Gastroesophageal sphincter (tissue), 4 donors: ENCODE measurements at regions not wholly inside any gene's neighbourhood (a gene's known extent, or its start where the extent isn't known, plus 50 kb on each side); places are given as distances from the start of the nearest gene placed in this dataset.

Experiments used
- ATAC-seq: fragments of 150-250 bp; one replicate; pipeline ENCODE4 v1.9.1; 2016; ENCODE audit warnings: mild to moderate bottlenecking, moderate library complexity
- H3K27ac ChIP-seq, 4 donors: fragments of 200-600 bp; sonication (generic) in 3 of 4; 1 replicate in 3 of 4; 2 replicates in 1 of 4; pipeline ENCODE4 v1.5.1; 2016 to 2019
- H3K27me3 ChIP-seq: fragments of 200-600 bp; sonication (generic); one replicate; pipeline ENCODE4 v1.5.1; 2019
- H3K36me3 ChIP-seq, 2 donors: fragments of 200-600 bp; sonication (generic); one replicate each; pipeline ENCODE4 v1.5.1; 2019; ENCODE audit warnings: control low read depth in 1 of 2
- H3K4me1 ChIP-seq, 3 donors: fragments of 200-600 bp; sonication (generic); 1 replicate in 2 of 3; 2 replicates in 1 of 3; pipeline ENCODE4 v1.5.1; 2016 to 2019; ENCODE audit warnings: control low read depth in 2 of 3
- H3K4me3 ChIP-seq, 2 donors: fragments of 200-600 bp; sonication (generic); one replicate each; pipeline ENCODE4 v1.5.1; 2019; ENCODE audit warnings: mild to moderate bottlenecking in 1 of 2, moderate library complexity in 1 of 2
- H3K9me3 ChIP-seq, 3 donors: fragments of 200-600 bp; sonication (generic); one replicate each; pipeline ENCODE4 v1.5.1; 2017 to 2019; ENCODE audit warnings: control low read depth in 2 of 3
- CTCF ChIP-seq, 4 experiments: fragments of 200-600 bp in 2 of 4; fragments of 450-650 bp in 2 of 4; sonication (generic) in 1 of 4; IDR thresholded peaks; one replicate each; pipeline ENCODE4 v1.5.1; 2017 to 2019; ENCODE audit warnings: antibody characterized with exemption in 4 of 4, mild to moderate bottlenecking in 2 of 4, moderate library complexity in 2 of 4
- EP300 ChIP-seq: sonication (generic); formaldehyde crosslinking; IDR thresholded peaks from one replicate; pipeline ENCODE4 v1.6.1; 2017; ENCODE audit warnings: antibody characterized with exemption, mild to moderate bottlenecking
- POLR2A ChIP-seq, 2 donors: fragments of 450-650 bp; IDR thresholded peaks; one replicate each; pipeline ENCODE4 v1.6.1; 2017; ENCODE audit warnings: antibody characterized with exemption in 2 of 2, mild to moderate bottlenecking in 2 of 2, moderate library complexity in 1 of 2
- POLR2AphosphoS5 ChIP-seq: sonication (generic); formaldehyde crosslinking; IDR thresholded peaks from one replicate; pipeline ENCODE4 v1.6.1; 2017; ENCODE audit warnings: antibody characterized with exemption
- WGBS, 2 donors: methylation state at CpG; one replicate each; pipeline ENCODE4 v1.1.5; 2018; ENCODE audit warnings: low coverage in 1 of 2; 5-methylcytosine and 5-hydroxymethylcytosine counted together

DNA sequence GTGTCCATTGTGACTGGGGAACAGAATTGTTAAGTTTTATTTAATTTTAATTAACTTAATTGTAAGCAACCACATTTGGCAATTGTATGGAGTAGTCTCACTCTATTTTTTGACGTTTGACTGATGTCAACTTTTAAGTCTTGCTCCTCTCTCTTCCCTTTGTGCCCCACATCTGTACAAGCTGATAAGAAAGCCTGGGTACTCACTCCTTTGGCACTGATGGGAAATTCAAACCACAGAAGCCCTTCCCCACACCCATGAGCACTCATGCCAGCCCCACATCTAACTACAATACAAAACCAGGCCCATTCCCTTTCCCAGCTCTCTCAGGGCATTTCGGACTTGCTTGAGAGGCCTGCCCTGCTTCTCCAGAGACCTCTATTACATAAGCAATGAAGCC lies 451.5 kb upstream of the KIF2A start:
- Histone ChIP-seq H3K4me3 (no peak overlapping the region), H3K36me3 (no peaks in the 10 kb centered on the region), H3K27me3 (no peaks in the 10 kb centered on the region), H3K4me1 (no peaks in the 10 kb centered on the region), H3K9me3 (peaks cover 0 to 18% (median 0%) of the 10 kb centered on the region in 3 donors), H3K27ac (no peak overlapping the region)
- WGBS, 2 donors = 60 to 89% methylated on average over 1 to 2 of the region's 2 CpGs
- TF ChIP-seq CTCF (IDR thresholded peaks at IDR 0.05) (no peak), POLR2AphosphoS5 (no peak)
- no peak for ATAC-seq

DNA sequence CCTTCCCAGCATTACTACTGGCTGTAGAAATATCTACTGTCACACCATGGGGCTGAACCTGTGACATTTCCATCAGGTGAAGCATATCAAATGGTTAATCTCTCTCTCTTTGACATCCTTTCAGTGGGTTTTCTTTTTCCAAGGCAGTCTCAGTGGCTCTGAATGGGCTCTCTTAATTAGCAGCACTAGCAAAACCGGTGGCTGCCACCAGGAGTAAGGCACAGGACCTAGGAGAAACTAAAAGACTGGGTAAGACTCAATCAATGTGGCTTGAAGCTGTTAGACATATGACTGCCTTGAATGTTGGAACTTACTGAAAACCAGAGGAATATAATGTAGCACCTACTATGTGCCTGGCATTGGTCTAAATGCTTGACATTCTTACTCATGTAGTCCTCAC lies 445.0 kb upstream of the KIF2A start:
- ATAC-seq = no peak
- Histone ChIP-seq H3K9me3 (peaks cover 0 to 10% (median 0%) of the 10 kb centered on the region in 3 donors), H3K27me3 (no peaks in the 10 kb centered on the region), H3K36me3 (no peaks in the 10 kb centered on the region), H3K4me3 (no peak overlapping the region), H3K27ac (no peak overlapping the region), H3K4me1 (no peaks in the 10 kb centered on the region)
- 60 to 80% methylated on average over 1 of the region's 1 CpG for WGBS, 2 donors
- TF ChIP-seq CTCF (IDR thresholded peaks at IDR 0.05) = no peak
- no peak for TF ChIP-seq POLR2A (IDR thresholded peaks at IDR 0.05)
- TF ChIP-seq EP300 = no peak
- TF ChIP-seq POLR2AphosphoS5 = no peak

DNA sequence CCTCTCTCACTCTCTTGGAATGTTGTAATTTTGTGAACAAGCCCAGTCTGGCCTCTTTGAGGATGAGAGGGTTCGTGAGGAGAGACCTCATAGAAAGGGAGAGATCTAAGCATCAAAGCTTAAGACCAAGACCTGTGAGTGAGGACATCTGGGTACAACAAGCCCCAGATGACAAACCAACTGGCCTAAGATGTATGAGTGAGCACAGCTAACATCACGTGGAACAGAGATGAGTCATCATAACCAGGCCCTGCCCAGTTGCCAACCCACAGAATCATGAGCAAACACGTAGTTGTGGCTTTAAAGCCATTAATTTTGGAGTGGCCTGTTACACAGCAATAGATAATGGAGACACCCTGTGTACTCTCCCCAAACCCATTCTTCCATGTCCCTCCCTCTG lies 439.1 kb upstream of the KIF2A start:
- no peak overlapping the region for H3K4me3 ChIP-seq
- no peaks in the 10 kb centered on the region for H3K36me3 ChIP-seq
- H3K9me3 ChIP-seq = no peaks in the 10 kb centered on the region
- ATAC-seq = no peak
- no peaks in the 10 kb centered on the region for H3K27me3 ChIP-seq
- no peak for TF ChIP-seq CTCF (IDR thresholded peaks at IDR 0.05)
- TF ChIP-seq POLR2AphosphoS5 = no peak
- TF ChIP-seq EP300 = no peak
- no peak for TF ChIP-seq POLR2A (IDR thresholded peaks at IDR 0.05)
- no peaks in the 10 kb centered on the region for H3K4me1 ChIP-seq
- 32 to 83% methylated on average over 1 to 3 of the region's 3 CpGs for WGBS, 2 donors
- H3K27ac ChIP-seq = no peak overlapping the region

- 90 to 100% methylated on average over 1 to 2 of the region's 2 CpGs for WGBS, 2 donors
- Histone ChIP-seq H3K36me3 (no peaks in the 10 kb centered on the region), H3K4me1 (no peaks in the 10 kb centered on the region), H3K27ac (no peak overlapping the region), H3K4me3 (no peak overlapping the region), H3K9me3 (no peaks in the 10 kb centered on the region), H3K27me3 (no peaks in the 10 kb centered on the region)
- TF ChIP-seq CTCF (IDR thresholded peaks at IDR 0.05) (no peak), POLR2AphosphoS5 (no peak), EP300 (no peak), POLR2A (IDR thresholded peaks at IDR 0.05) (no peak)
- ATAC-seq = no peak
Observed at GRCh38 chr5:61869333-61869732, 436.7 kb upstream of the KIF2A start.

GRCh38 chr5:61878471-61878870 lies 427.5 kb upstream of the KIF2A start:
- Histone ChIP-seq H3K27ac (no peak overlapping the region), H3K36me3 (no peaks in the 10 kb centered on the region), H3K9me3 (no peaks in the 10 kb centered on the region), H3K27me3 (no peaks in the 10 kb centered on the region), H3K4me3 (no peak overlapping the region), H3K4me1 (peaks cover 0 to 7% (median 0%) of the 10 kb centered on the region in 3 donors)
- ATAC-seq = no peak
- 94 to 100% methylated on average over 1 to 3 of the region's 3 CpGs for WGBS, 2 donors
- TF ChIP-seq EP300 (no peak), POLR2A (IDR thresholded peaks at IDR 0.05) (no peak), POLR2AphosphoS5 (no peak), CTCF (IDR thresholded peaks at IDR 0.05) (no peak)
